Omental fat pad (tissue), 3 donors: ENCODE measurements at regions not wholly inside any gene's neighbourhood (a gene's known extent, or its start where the extent isn't known, plus 50 kb on each side); places are given as distances from the start of the nearest gene placed in this dataset.

Experiments used
- ATAC-seq: fragments of 150-250 bp; one replicate; pipeline ENCODE4 v1.9.1; 2016; ENCODE audit warnings: mild to moderate bottlenecking, moderate library complexity; ENCODE audit not compliant: low FRiP score
- DNase-seq: peaks from one replicate; pipeline ENCODE4 v3.0.0-alpha.2; 2019; ENCODE audit warnings: low spot score
- CTCF ChIP-seq, 3 donors: fragments of 450-650 bp; IDR thresholded peaks; one replicate each; pipeline ENCODE4 v1.5.1; 2016 to 2017; ENCODE audit warnings: antibody characterized with exemption in 3 of 3, mild to moderate bottlenecking in 3 of 3, moderate library complexity in 2 of 3

GRCh38 chr2:128413014-128413717 lies 94.5 kb upstream of the HS6ST1 start:
- DNase-seq (no peak), ATAC-seq (no peak)
- TF ChIP-seq CTCF (IDR thresholded peaks at IDR 0.05) = no peak

- DNase-seq = no peak
- ATAC-seq = no peak
- no peak for TF ChIP-seq CTCF (IDR thresholded peaks at IDR 0.05)
These were observed 95.2 kb upstream of the HS6ST1 start for GRCh38 chr2:128413718-128414341.

- DNase-seq (no peak), ATAC-seq (no peak)
- TF ChIP-seq CTCF (IDR thresholded peaks at IDR 0.05) = no peak
These were observed 95.7 kb upstream of the HS6ST1 start for GRCh38 chr2:128414351-128414750.

- ATAC-seq (no peak), DNase-seq (no peak)
- no peak for TF ChIP-seq CTCF (IDR thresholded peaks at IDR 0.05)
These were observed 96.5 kb upstream of the HS6ST1 start for GRCh38 chr2:128414946-128415778.

- ATAC-seq = no peak
- no peak for DNase-seq
- TF ChIP-seq CTCF (IDR thresholded peaks at IDR 0.05) = no peak
These were observed 97.1 kb upstream of the HS6ST1 start for GRCh38 chr2:128415779-128416061.

GRCh38 chr2:128416109-128416785 lies 97.6 kb upstream of the HS6ST1 start:
- no peak for ATAC-seq
- no peak for TF ChIP-seq CTCF (IDR thresholded peaks at IDR 0.05)
- DNase-seq = no peak
